ENCODE measurements at regions not wholly inside any gene's neighbourhood (a gene's known extent, or its start where the extent isn't known, plus 50 kb on each side); places are given as distances from the start of the nearest gene placed in this dataset.

GRCh38 chr2:49687918-49688317 is 533.6 kb upstream of the FSHR start:
- H3K4me1 Mint-ChIP-seq, result peaks cover 0 to 3% of the 10 kb centered on the region in 2 experiments; a peak in 1 of 4 replicates
- Histone ChIP-seq H4K91ac (ENCODE audit: insufficient read length, low read depth, low read length) (no peak overlapping the region), H3K23ac (ENCODE audit: insufficient read length, low read depth, low read length) (no peak overlapping the region), H2BK5ac (ENCODE audit: insufficient read length, low read length) (no peak overlapping the region), H2BK120ac (ENCODE audit: low read depth, low read length, poor library complexity, severe bottlenecking) (no peak overlapping the region), H3K9ac (ENCODE audit: extremely low read depth, insufficient read length, low read length) (no peak overlapping the region), H3K14ac (ENCODE audit: insufficient read depth, low read length) (no peak overlapping the region), H2BK20ac (ENCODE audit: low read depth, low read length, poor library complexity, severe bottlenecking) (no peak overlapping the region), H3K56ac (ENCODE audit: insufficient read length, low read depth, low read length) (no peak overlapping the region), H3K4me1 (ENCODE audit: insufficient read depth, low read length) (no peaks in the 10 kb centered on the region), H3K4me2 (ENCODE audit: insufficient read depth, insufficient read length, low read length) (no peak overlapping the region), H2BK12ac (ENCODE audit: insufficient read length, low read depth, low read length) (no peak overlapping the region), H3K23me2 (ENCODE audit: insufficient read length, low read depth, low read length, poor library complexity, severe bottlenecking) (no peaks in the 10 kb centered on the region), H2AFZ (ENCODE audit: low read length) (no peak overlapping the region), H3T11ph (ENCODE audit: low read length) (no peak overlapping the region), H2AK5ac (ENCODE audit: insufficient read length, low read length) (no peak overlapping the region), H3K18ac (ENCODE audit: insufficient read length, low read depth, low read length) (no peak overlapping the region), H4K20me1 (ENCODE audit: control insufficient read depth, insufficient read depth, insufficient read length) (no peaks in the 10 kb centered on the region), H3K9me3 (ENCODE audit: control insufficient read depth, low read depth, low read length) (no peaks in the 10 kb centered on the region), H3K4ac (ENCODE audit: low read depth, low read length) (no peak overlapping the region), H3K79me1 (ENCODE audit: insufficient read depth, low read depth, low read length, poor library complexity, severe bottlenecking) (no peaks in the 10 kb centered on the region), H4K8ac (replicated peaks; ENCODE audit: insufficient read length, low read depth, low read length) (no peak overlapping the region), H4K5ac (ENCODE audit: insufficient read length, low read depth, low read length) (no peak overlapping the region), H3K27me3 (ENCODE audit: insufficient read depth, low read length) (no peaks in the 10 kb centered on the region), H2BK15ac (ENCODE audit: low read depth, low read length) (no peak overlapping the region), H3K79me2 (ENCODE audit: insufficient read depth, low read length) (no peaks in the 10 kb centered on the region), H3K27ac (ENCODE audit: insufficient read length, low read depth, low read length) (no peak overlapping the region)
- H3K4me3 Mint-ChIP-seq, result no peak overlapping the region
- DNase-seq, result no peak
- WGBS (ENCODE audit: extremely low coverage, insufficient read length, low lambda C conversion rate), result no CpG with 5 or more reads among the region's 1 CpG
- no peak overlapping the region for H3K27ac Mint-ChIP-seq
- peak; percentile 62 for TF ChIP-seq CTCF (conservative IDR thresholded peaks at IDR 0.05)
- H3K36me3 Mint-ChIP-seq (ENCODE audit: insufficient read depth in 1 of 3, low read depth in 3 of 3), result no peaks in the 10 kb centered on the region
- H3K27me3 Mint-ChIP-seq (ENCODE audit: low read depth), result no peaks in the 10 kb centered on the region
- H3K9me3 Mint-ChIP-seq, result no peaks in the 10 kb centered on the region
